BJ (cell line): ENCODE measurements at regions not wholly inside any gene's neighbourhood (a gene's known extent, or its start where the extent isn't known, plus 50 kb on each side); places are given as distances from the start of the nearest gene placed in this dataset.

Source experiments
- CTCF ChIA-PET: fragments of 350-600 bp; formaldehyde crosslinking; extraction: SDS; loops from one replicate; lab custom pipeline; 2021; ENCODE audit warnings: antibody characterized with exemption, inconsistent platforms; lab: Yijun Ruan, JAX
- POLR2A ChIA-PET: fragments of 300-600 bp; sonication (Branson Sonifier 250); formaldehyde crosslinking; extraction: SDS; loops from one replicate; lab custom pipeline; 2021; ENCODE audit warnings: antibody characterized with exemption; lab: Charles Lee
- DNase-seq: peaks from one replicate; pipeline ENCODE4 v3.0.0-alpha.2; 2011; ENCODE audit warnings: low read depth
- H3K27me3 ChIP-seq: 2 replicates; pipeline ENCODE4 v1.6.0; 2011; ENCODE audit warnings: low read length; ENCODE audit not compliant: control insufficient read depth, insufficient read depth
- H3K36me3 ChIP-seq: 2 replicates; pipeline ENCODE4 v1.5.1; 2011; ENCODE audit warnings: low read length; ENCODE audit not compliant: control insufficient read depth, insufficient read depth
- H3K4me3 ChIP-seq: 2 replicates; pipeline ENCODE4 v1.5.1; 2011; ENCODE audit warnings: low read depth, mild to moderate bottlenecking, control low read depth, low read length
- CTCF ChIP-seq: IDR thresholded peaks from 2 replicates; pipeline ENCODE4 v1.5.1; 2011; ENCODE audit warnings: low read depth, mild to moderate bottlenecking, control low read depth, inconsistent platforms, low read length, moderate library complexity; ENCODE audit not compliant: insufficient read depth

GRCh38 chr14:44788612-44789011 is 173.1 kb downstream of the KLHL28 start:
- no peak for TF ChIP-seq CTCF
- POLR2A ChIA-PET = no interaction called here
- CTCF ChIA-PET = no interaction called here
- H3K27me3 ChIP-seq = no peaks in the 10 kb centered on the region
- no peak for DNase-seq
- no peak overlapping the region for H3K4me3 ChIP-seq
- no peaks in the 10 kb centered on the region for H3K36me3 ChIP-seq

- H3K27me3 ChIP-seq = no peaks in the 10 kb centered on the region
- no peak overlapping the region for H3K4me3 ChIP-seq
- TF ChIP-seq CTCF = no peak
- no peaks in the 10 kb centered on the region for H3K36me3 ChIP-seq
- DNase-seq = no peak
- ChIA-PET POLR2A (no interaction called here), CTCF (no interaction called here)
These were observed 176.7 kb downstream of the KLHL28 start for GRCh38 chr14:44785096-44785495.

- ChIA-PET POLR2A (no interaction called here), CTCF (no interaction called here)
- no peak for DNase-seq
- no peak for TF ChIP-seq CTCF
- Histone ChIP-seq H3K27me3 (no peaks in the 10 kb centered on the region), H3K36me3 (no peaks in the 10 kb centered on the region), H3K4me3 (no peak overlapping the region)
These were observed 177.8 kb downstream of the KLHL28 start for GRCh38 chr14:44783901-44784300.

- POLR2A ChIA-PET = no interaction called here
- no peak for DNase-seq
These were observed 178.9 kb downstream of the KLHL28 start for GRCh38 chr14:44782775-44783238.

GRCh38 chr14:44780989-44781388 is 180.8 kb downstream of the KLHL28 start:
- ChIA-PET CTCF (no interaction called here), POLR2A (no interaction called here)
- Histone ChIP-seq H3K36me3 (no peaks in the 10 kb centered on the region), H3K4me3 (no peak overlapping the region), H3K27me3 (no peaks in the 10 kb centered on the region)
- no peak for DNase-seq
- no peak for TF ChIP-seq CTCF

More at GRCh38 chr14:44782775-44783238, 178.9 kb downstream of the KLHL28 start:
- no peaks in the 10 kb centered on the region for H3K27me3 ChIP-seq
- H3K36me3 ChIP-seq = no peaks in the 10 kb centered on the region
- CTCF ChIA-PET = no interaction called here
- no peak overlapping the region for H3K4me3 ChIP-seq
- TF ChIP-seq CTCF = no peak
